ENCODE measurements at regions not wholly inside any gene's neighbourhood (a gene's known extent, or its start where the extent isn't known, plus 50 kb on each side); places are given as distances from the start of the nearest gene placed in this dataset.
"Not testable (repeated sequence)": the region's sequence is repeated elsewhere in the genome, so short reads cannot be mapped to it uniquely, and the experiment has no call there.

- DNase-seq = no peak
Observed at GRCh38 chr5:114952876-114953275, 216.8 kb downstream of the TRIM36 start.

GRCh38 chr5:114949756-114950155, 220.0 kb downstream of the TRIM36 start:
- DNase-seq = no peak

DNA sequence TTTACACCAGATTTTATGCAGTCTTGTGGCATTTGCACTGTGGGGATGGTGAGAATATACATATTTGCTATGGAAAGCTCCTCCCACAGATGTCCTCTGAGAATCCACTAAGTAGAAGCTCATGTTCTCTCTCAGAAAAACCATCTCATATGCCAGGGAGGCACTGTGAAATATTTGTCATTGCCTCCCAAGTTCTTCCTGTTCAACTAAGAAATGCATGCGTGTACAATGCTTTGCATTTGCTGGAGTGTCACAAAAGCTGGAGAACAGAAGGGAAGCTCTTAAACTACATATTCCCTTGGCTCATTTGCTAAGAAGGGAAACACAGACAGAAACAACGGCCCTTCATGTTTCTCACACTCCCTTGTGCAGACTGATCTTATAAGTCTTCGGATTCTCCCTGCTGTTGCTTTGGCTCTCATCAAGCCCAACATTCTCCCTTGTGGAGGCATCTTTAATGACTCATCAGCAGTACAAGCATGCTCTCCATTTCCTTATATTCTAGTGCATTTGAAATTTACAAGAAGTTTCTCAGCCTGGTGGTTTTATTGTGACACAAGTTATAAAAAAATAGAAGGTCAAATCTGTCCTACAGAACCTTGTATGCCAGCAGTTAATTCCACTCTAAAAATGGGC, 220.6 kb downstream of the TRIM36 start:
- no peak for DNase-seq

- no peak for DNase-seq
Observed at GRCh38 chr5:114948363-114948762, 221.3 kb downstream of the TRIM36 start.

DNA sequence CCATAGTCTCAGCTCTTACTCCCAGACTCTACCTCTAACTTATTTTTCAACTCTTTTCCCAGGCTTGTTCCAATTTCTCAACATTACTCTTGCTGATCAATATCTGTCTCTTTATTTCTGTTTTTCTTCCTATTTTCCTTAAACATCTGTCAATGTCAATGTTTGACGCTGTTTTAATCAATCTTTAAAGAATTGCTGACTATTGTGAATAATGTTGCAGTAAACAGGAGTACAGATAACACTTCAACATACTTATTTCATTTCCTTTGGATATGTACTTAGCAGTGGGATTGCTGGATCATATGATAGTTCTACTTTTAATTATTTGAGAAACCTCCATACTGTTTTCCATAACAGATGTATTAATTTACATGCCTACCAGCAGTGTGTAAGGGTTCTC, 229.0 kb downstream of the TRIM36 start:
- no peak for DNase-seq

DNA sequence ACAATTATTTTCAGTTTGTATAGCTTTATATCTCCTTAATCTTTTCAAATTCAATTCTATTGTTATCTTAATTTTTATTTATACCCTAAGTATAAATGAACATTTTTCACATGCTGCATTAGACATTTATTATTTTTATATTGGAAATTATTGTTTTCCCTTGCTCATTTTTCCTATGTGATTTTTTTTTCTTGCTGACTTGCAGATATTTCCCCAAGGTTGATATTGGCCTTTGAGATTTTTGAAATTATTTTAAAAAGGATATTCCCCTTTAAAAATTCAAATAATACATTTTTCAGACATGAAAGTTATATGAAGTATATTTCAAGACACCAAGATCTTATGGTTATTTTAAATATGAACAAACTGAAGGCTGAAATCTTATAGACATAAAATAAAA, 234.2 kb downstream of the TRIM36 start:
- DNase-seq = no peak

GRCh38 chr5:114928644-114929462, 240.9 kb downstream of the TRIM36 start:
- DNase-seq = no peak

DNA sequence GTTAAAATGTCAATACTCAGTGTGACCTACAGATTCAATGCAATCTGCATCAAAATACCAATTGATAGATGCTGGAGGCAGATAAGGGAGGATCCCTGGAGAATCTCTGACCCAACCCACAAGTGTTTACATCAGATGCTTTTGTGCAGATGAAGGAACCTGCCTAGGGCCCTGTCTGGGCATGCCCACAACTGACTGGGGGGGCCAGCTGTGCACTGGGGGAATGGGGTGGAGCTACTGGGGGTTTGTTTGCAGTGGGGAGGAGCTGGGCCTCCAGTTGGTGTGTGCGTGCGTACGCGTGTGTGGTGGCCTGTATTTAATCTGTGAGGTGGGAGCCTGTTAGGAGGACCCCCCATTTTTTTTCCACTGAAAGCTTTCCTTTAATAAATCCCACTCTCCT, 244.9 kb downstream of the TRIM36 start:
- no peak for DNase-seq

- no peak for DNase-seq
Observed at GRCh38 chr5:114912189-114912920, 257.4 kb downstream of the TRIM36 start.

- DNase-seq = no peak
Observed at GRCh38 chr5:114910727-114911126, 259.0 kb downstream of the TRIM36 start.

DNA sequence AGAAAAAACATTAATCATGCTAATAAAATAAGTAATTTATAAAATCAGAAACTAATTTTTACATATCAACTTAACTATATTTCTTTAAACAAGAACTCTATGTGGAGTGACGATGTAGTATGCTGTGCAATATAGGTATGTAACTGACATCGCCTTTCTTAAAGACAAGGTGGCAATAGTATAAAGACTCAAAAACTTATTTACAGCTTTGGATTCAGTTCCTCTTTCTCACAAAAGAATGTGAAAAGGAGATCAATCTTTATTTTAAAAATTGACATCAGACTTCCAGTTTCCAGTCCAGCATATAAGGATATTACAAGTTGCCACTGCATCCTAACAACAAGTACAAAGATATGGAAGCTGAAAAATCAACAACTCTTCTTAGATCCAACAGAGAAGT, 260.3 kb downstream of the TRIM36 start:
- no peak for DNase-seq

DNA sequence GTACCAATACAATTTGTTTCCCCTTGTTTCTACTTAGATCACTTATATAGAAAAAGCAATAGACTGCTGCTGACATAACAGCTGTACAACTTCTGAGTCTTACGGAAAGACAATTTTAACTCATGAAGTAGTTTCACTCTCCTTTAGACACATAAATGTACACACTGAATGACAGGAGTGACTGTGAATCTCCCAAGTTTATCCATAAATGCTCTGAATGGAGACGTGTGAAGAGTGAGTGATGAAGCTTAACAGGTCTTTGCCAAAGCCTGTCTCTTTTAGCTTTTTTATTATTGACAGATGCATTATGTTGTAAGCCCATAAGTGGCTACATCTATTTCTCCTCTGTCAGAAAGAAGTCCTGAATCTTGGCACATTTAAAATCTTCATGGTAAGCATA, 265.9 kb downstream of the TRIM36 start:
- no peak for DNase-seq

DNA sequence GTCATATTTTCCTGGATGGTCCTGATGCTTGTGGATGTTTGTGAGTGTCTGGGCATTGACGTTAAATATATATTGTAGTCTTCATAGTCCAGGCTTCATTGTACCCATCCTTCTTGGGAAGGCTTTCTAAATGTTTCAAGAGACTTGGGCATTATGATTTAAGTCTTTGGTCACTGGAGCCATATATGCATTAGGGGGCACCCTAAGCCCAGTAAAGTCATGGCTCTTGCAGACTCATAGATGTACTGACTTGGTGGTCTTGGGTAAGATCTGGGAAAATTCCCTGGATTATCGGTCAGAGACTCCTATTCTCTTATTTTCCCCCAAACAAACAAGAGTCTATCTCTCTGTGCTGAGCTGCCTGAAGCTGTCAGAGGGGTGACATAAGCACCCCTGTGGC, 271.1 kb downstream of the TRIM36 start:
- DNase-seq = no peak

GRCh38 chr5:114883675-114884074, 286.0 kb downstream of the TRIM36 start:
- no peak for DNase-seq

DNA sequence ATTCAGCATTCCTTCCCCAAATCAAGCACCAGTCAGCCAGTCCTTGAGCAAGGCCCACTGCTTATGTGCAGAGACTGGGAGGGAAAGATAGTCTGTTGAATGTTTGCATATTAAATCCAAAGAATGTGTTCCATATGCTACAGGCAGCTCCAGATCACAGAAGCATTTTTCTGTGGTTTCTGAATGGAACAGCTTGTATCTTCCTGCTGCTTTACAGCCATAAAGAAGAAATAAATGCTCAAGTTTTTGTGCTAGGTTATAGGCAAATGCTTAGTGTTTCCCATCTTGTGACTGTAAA, 310.3 kb downstream of the TRIM36 start:
- no peak for DNase-seq

DNA sequence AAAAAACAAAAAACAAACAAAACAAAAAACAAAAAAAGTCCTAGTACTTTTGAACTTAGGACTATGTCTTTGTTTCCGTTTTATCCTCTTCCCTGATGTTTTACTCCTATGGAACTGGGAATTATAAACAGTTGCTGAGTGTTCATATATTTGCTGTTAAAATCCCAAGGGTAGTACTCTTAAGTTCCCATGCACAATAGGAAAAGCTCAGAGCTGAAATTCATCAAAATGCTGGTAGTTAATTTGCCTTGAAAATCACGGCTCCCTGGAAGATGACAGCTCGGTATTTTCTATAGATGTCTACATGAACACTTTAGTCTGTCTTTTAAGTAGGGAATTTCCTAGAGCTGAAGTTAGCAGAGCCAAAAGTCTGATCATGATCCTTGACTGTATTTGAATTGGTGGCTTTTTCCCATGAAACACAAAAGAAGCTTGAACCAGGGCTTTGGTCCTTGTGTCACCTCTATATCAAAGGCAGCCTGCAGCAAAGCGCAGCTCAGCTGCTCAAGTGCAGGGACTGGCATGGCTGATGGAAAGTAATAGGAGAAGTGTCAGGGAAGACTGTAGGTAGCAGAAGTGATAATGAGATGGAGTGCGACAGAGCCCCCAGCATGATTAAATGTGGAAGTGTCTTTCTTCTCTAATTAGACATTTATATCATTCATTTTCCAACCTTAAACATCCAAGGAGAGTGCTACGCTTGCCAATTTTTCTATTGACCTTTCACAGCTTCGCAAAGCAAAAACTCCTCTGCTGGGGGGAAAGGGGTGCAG, 310.9 kb downstream of the TRIM36 start:
- DNase-seq = peak; percentile 1

- DNase-seq = peak; percentile 5
Observed at GRCh38 chr5:114857941-114858551, 311.7 kb downstream of the TRIM36 start.

- not testable (repeated sequence) for DNase-seq
Observed at GRCh38 chr5:114844711-114845110, 325.0 kb downstream of the TRIM36 start.

- DNase-seq = no peak
Observed at GRCh38 chr5:114839360-114839759, 330.3 kb downstream of the TRIM36 start.

DNA sequence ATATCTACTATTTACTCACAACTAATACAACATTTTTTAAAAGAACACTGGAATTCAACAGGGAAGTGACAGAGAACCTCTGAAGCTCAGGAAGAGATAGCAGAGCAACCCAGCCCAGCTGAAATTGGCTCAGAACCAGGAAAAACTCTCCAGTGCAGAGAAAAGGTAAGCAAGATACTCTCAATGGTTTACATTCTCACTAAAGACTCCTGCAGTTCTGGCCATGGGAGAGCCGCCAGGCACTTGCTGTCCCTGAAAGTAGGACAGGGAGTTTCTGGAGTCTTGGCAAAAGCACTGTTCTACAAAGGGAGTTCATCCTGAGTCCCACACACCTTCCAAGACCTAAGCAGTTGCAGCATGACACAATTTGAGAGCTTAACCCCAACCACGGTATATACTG, 330.8 kb downstream of the TRIM36 start:
- DNase-seq = no peak

- no peak for DNase-seq
Observed at GRCh38 chr5:114830114-114830513, 339.6 kb downstream of the TRIM36 start.

- DNase-seq = no peak
Observed at GRCh38 chr5:114822863-114823262, 346.8 kb downstream of the TRIM36 start.

Measured in left kidney (tissue), 1 donor.